CD4-positive, alpha-beta T cell treated with Interleukin-4 for 4 hours (primary cell): ENCODE measurements at regions not wholly inside any gene's neighbourhood (a gene's known extent, or its start where the extent isn't known, plus 50 kb on each side); places are given as distances from the start of the nearest gene placed in this dataset.

Experiments used
- DNase-seq: peaks from one replicate; pipeline ENCODE4 v3.0.0-alpha.2; 2020

GRCh38 chr5:67281874-67282273 lies 85.3 kb upstream of the CD180 start:
- DNase-seq, result no peak

- DNase-seq, result no peak
Measured at GRCh38 chr5:67273689-67274356, 77.2 kb upstream of the CD180 start.

- no peak for DNase-seq
Measured at GRCh38 chr5:67272453-67273130, 76.0 kb upstream of the CD180 start.

GRCh38 chr5:67268231-67269021 lies 71.8 kb upstream of the CD180 start:
- no peak for DNase-seq

- no peak for DNase-seq
Measured at GRCh38 chr5:67267512-67268216, 71.1 kb upstream of the CD180 start.

- DNase-seq, result no peak
Measured at GRCh38 chr5:67266654-67267350, 70.2 kb upstream of the CD180 start.

- no peak for DNase-seq
Measured at GRCh38 chr5:67265951-67266350, 69.4 kb upstream of the CD180 start.

- DNase-seq, result no peak
Measured at GRCh38 chr5:67263656-67264408, 67.2 kb upstream of the CD180 start.

- no peak for DNase-seq
Measured at GRCh38 chr5:67262956-67263355, 66.4 kb upstream of the CD180 start.

GRCh38 chr5:67262206-67262605 lies 65.6 kb upstream of the CD180 start:
- no peak for DNase-seq

- DNase-seq, result no peak
Measured at GRCh38 chr5:67259548-67260215, 63.1 kb upstream of the CD180 start.

GRCh38 chr5:67257500-67257899 lies 60.9 kb upstream of the CD180 start:
- no peak for DNase-seq

GRCh38 chr5:67257077-67257476 lies 60.5 kb upstream of the CD180 start:
- DNase-seq, result no peak

- no peak for DNase-seq
Measured at GRCh38 chr5:67255881-67256280, 59.3 kb upstream of the CD180 start.

- DNase-seq, result no peak
Measured at GRCh38 chr5:67253911-67254310, 57.3 kb upstream of the CD180 start.

- DNase-seq, result no peak
Measured at GRCh38 chr5:67249590-67249895, 52.9 kb upstream of the CD180 start.

GRCh38 chr5:67248703-67249589 lies 52.3 kb upstream of the CD180 start:
- DNase-seq, result no peak

- DNase-seq, result no peak
Measured at GRCh38 chr5:67246546-67247268, 50.1 kb upstream of the CD180 start.
